ENCODE measurements at regions not wholly inside any gene's neighbourhood (a gene's known extent, or its start where the extent isn't known, plus 50 kb on each side); places are given as distances from the start of the nearest gene placed in this dataset.

DNA sequence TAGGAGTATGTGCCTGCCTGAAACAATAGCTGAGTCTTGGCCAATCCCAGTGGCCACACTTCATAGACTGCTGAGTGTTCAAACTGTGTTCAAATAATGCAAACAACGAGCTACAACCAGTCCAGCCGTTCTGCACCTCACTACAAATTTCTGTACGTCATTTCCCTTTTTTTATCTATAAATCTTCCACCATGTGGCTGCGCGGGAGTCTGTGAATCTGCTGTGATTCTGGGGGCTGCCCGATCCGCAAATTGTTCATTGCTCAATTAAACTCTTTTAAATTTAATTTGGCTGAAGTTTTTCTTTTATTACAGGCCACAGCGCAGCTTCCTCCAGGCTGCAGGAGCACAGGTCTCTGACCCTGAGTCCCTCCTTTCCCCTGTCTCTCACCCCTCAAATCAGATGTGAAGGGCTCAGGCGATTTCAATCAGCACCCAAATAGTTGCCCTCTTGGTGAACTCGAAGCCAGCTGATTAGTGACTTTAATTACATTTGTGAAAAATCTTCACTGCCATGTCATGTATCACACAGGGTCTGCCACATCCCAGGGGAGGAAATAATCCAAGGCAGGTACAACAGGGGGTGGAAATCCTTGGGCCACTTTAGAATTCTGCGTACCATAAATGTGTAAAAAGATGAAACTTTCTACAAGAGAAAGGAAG is 145.6 kb downstream of the NDUFA10 start:
- Histone ChIP-seq H3K27me3 (ENCODE audit: control insufficient read depth, insufficient read depth, low read length) (no peaks in the 10 kb centered on the region), H3K79me2 (ENCODE audit: control insufficient read depth, insufficient read depth, low read length) (no peaks in the 10 kb centered on the region), H2AFZ (ENCODE audit: low read length) (no peak overlapping the region), H3K4me3 (replicated peaks in 1 of 4; ENCODE audit: control extremely low read depth in 1 of 4, insufficient read depth in 1 of 4, low read depth in 3 of 4, low read length in 4 of 4) (no peak overlapping the region), H4K20me1 (ENCODE audit: control insufficient read depth, extremely low read depth, insufficient read depth, low read length) (no peaks in the 10 kb centered on the region), H3K27ac (ENCODE audit: insufficient read depth, low read length) (no peak overlapping the region), H3K9me3 (ENCODE audit: control insufficient read depth, insufficient read depth, low read depth, low read length) (no peaks in the 10 kb centered on the region), H3K9ac (ENCODE audit: insufficient read depth, low read length) (no peak overlapping the region), H3K4me1 (ENCODE audit: control insufficient read depth, extremely low read depth, insufficient read depth, low read length) (no peaks in the 10 kb centered on the region), H3K36me3 (ENCODE audit: control insufficient read depth, insufficient read depth, low read length) (no peaks in the 10 kb centered on the region), H3K4me2 (ENCODE audit: extremely low read depth, insufficient read depth, low read length) (no peak overlapping the region)
- TF ChIP-seq, protein P1, sequence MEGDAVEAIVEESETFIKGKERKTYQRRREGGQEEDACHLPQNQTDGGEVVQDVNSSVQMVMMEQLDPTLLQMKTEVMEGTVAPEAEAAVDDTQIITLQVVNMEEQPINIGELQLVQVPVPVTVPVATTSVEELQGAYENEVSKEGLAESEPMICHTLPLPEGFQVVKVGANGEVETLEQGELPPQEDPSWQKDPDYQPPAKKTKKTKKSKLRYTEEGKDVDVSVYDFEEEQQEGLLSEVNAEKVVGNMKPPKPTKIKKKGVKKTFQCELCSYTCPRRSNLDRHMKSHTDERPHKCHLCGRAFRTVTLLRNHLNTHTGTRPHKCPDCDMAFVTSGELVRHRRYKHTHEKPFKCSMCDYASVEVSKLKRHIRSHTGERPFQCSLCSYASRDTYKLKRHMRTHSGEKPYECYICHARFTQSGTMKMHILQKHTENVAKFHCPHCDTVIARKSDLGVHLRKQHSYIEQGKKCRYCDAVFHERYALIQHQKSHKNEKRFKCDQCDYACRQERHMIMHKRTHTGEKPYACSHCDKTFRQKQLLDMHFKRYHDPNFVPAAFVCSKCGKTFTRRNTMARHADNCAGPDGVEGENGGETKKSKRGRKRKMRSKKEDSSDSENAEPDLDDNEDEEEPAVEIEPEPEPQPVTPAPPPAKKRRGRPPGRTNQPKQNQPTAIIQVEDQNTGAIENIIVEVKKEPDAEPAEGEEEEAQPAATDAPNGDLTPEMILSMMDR (conservative IDR thresholded peaks at IDR 0.05 in 1 of 2, IDR thresholded peaks at IDR 0.05 in 1 of 2; ENCODE audit: low read depth in 1 of 2, low read length in 2 of 2), result no peak
- no peak for TF ChIP-seq EZH2 (IDR thresholded peaks at IDR 0.05; ENCODE audit: low read length, missing control alignments)
- no peak for DNase-seq (ENCODE audit: low read depth in 2 of 2)

DNA sequence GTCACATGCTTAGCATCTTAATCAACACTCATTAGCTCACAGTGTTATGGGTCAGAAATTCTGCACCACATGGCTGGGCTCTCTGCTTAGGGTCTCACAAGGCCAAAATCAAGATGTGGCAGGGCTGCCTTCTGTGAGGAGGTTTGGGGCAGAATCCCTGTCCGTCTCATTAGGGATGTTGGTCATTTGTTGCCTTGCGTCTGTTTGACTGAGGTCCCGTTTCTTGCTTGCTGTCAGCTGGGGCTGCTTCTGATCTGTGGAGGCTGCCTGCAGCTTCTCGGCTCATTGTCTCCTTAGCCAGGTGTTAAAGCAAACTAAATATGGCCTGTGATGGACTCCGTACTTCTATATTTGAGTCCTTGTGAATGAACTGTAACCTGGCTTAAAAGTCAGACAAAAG is 146.5 kb downstream of the NDUFA10 start:
- H3K9ac ChIP-seq (ENCODE audit: insufficient read depth, low read length), result no peak overlapping the region
- H3K4me3 ChIP-seq (replicated peaks in 1 of 4; ENCODE audit: control extremely low read depth in 1 of 4, insufficient read depth in 1 of 4, low read depth in 3 of 4, low read length in 4 of 4), result no peak overlapping the region
- H3K4me2 ChIP-seq (ENCODE audit: extremely low read depth, insufficient read depth, low read length), result no peak overlapping the region
- H4K20me1 ChIP-seq (ENCODE audit: control insufficient read depth, extremely low read depth, insufficient read depth, low read length), result no peaks in the 10 kb centered on the region
- H3K27me3 ChIP-seq (ENCODE audit: control insufficient read depth, insufficient read depth, low read length), result no peaks in the 10 kb centered on the region
- TF ChIP-seq, protein P1 (conservative IDR thresholded peaks at IDR 0.05 in 1 of 2, IDR thresholded peaks at IDR 0.05 in 1 of 2; ENCODE audit: low read depth in 1 of 2, low read length in 2 of 2), result no peak
- TF ChIP-seq EZH2 (IDR thresholded peaks at IDR 0.05; ENCODE audit: low read length, missing control alignments), result no peak
- H3K79me2 ChIP-seq (ENCODE audit: control insufficient read depth, insufficient read depth, low read length), result no peaks in the 10 kb centered on the region
- H3K27ac ChIP-seq (ENCODE audit: insufficient read depth, low read length), result no peak overlapping the region
- no peak overlapping the region for H2AFZ ChIP-seq (ENCODE audit: low read length)
- no peaks in the 10 kb centered on the region for H3K36me3 ChIP-seq (ENCODE audit: control insufficient read depth, insufficient read depth, low read length)
- no peaks in the 10 kb centered on the region for H3K9me3 ChIP-seq (ENCODE audit: control insufficient read depth, insufficient read depth, low read depth, low read length)
- no peaks in the 10 kb centered on the region for H3K4me1 ChIP-seq (ENCODE audit: control insufficient read depth, extremely low read depth, insufficient read depth, low read length)
- DNase-seq (ENCODE audit: low read depth in 2 of 2), result no peak

DNA sequence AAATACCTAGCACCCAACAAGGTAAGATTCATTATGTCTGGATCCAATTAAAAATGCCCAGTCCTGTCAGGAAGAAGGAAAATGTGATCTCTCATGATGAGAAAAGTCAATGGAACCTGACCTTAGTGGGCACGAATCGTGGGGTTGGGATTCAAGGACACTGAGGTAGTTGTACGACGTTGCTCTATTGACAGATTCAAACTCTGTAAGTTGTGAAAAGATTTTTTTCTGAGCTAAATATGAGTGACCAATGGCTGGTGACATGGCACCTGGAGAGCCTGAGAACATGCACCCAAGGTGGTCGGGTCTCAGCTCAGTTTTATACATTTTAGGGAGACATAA is 148.2 kb downstream of the NDUFA10 start:
- H3K9me3 ChIP-seq (ENCODE audit: control insufficient read depth, insufficient read depth, low read depth, low read length), result no peaks in the 10 kb centered on the region

More for the DNA sequence above, 148.2 kb downstream of the NDUFA10 start:
- no peaks in the 10 kb centered on the region for H3K79me2 ChIP-seq (ENCODE audit: control insufficient read depth, insufficient read depth, low read length)
- no peak for TF ChIP-seq EZH2 (IDR thresholded peaks at IDR 0.05; ENCODE audit: low read length, missing control alignments)
- TF ChIP-seq, protein P1 (conservative IDR thresholded peaks at IDR 0.05 in 1 of 2, IDR thresholded peaks at IDR 0.05 in 1 of 2; ENCODE audit: low read depth in 1 of 2, low read length in 2 of 2), result no peak
- no peak overlapping the region for H3K9ac ChIP-seq (ENCODE audit: insufficient read depth, low read length)
- H2AFZ ChIP-seq (ENCODE audit: low read length), result no peak overlapping the region
- H3K4me2 ChIP-seq (ENCODE audit: extremely low read depth, insufficient read depth, low read length), result no peak overlapping the region
- no peaks in the 10 kb centered on the region for H3K36me3 ChIP-seq (ENCODE audit: control insufficient read depth, insufficient read depth, low read length)
- no peak overlapping the region for H3K4me3 ChIP-seq (replicated peaks in 1 of 4; ENCODE audit: control extremely low read depth in 1 of 4, insufficient read depth in 1 of 4, low read depth in 3 of 4, low read length in 4 of 4)
- H3K27ac ChIP-seq (ENCODE audit: insufficient read depth, low read length), result no peak overlapping the region
- no peak for DNase-seq (ENCODE audit: low read depth in 2 of 2)
- H4K20me1 ChIP-seq (ENCODE audit: control insufficient read depth, extremely low read depth, insufficient read depth, low read length), result no peaks in the 10 kb centered on the region
- no peaks in the 10 kb centered on the region for H3K4me1 ChIP-seq (ENCODE audit: control insufficient read depth, extremely low read depth, insufficient read depth, low read length)
- H3K27me3 ChIP-seq (ENCODE audit: control insufficient read depth, insufficient read depth, low read length), result no peaks in the 10 kb centered on the region
